IMR-90 (cell line): ENCODE measurements at regions not wholly inside any gene's neighbourhood (a gene's known extent, or its start where the extent isn't known, plus 50 kb on each side); places are given as distances from the start of the nearest gene placed in this dataset.

Experiments used
- ATAC-seq: fragments of 200-7000 bp; cut with Tn5 transposase; 2 replicates; pipeline ENCODE4 v1.9.1; 2020; ENCODE audit warnings: low read depth, mild to moderate bottlenecking, moderate library complexity
- BruUV-seq: library from RNA; stranded (reverse); fragments of 400-500 nt; replicated peaks from 2 replicates; lab custom pipeline; 2021; lab: Mats Ljungman, UMichigan
- CTCF ChIA-PET: fragments of 300-600 bp; formaldehyde crosslinking; extraction: SDS; loops from one replicate; lab custom pipeline; 2021; ENCODE audit warnings: antibody characterized with exemption; lab: Yijun Ruan, JAX
- POLR2A ChIA-PET: fragments of 300-600 bp; sonication (Branson Sonifier 250); formaldehyde crosslinking; loops from one replicate; lab custom pipeline; 2022; ENCODE audit warnings: antibody characterized with exemption; ENCODE audit not compliant: unreplicated experiment; lab: Charles Lee
- DNase-seq: peaks from one replicate; pipeline ENCODE4 v3.0.0; 2013
- H2AFZ ChIP-seq: replicated peaks from 2 replicates; pipeline ENCODE3; 2013; ENCODE audit warnings: low read length, mild to moderate bottlenecking; ENCODE audit not compliant: poor library complexity
- H2AK5ac ChIP-seq: 2 replicates; pipeline ENCODE4 v1.6.1; 2013; ENCODE audit warnings: low read depth, low read length, inconsistent platforms
- H2AK9ac ChIP-seq: replicated peaks from 2 replicates; pipeline ENCODE3; 2013; ENCODE audit warnings: mild to moderate bottlenecking, low read depth, low read length, moderate library complexity; ENCODE audit not compliant: poor library complexity
- H2BK120ac ChIP-seq: 2 replicates; pipeline ENCODE4 v1.6.1; 2013; ENCODE audit warnings: low read depth, low read length, inconsistent platforms
- H2BK15ac ChIP-seq: 3 replicates; pipeline ENCODE4 v1.6.1; 2013; ENCODE audit warnings: low read depth, low read length, inconsistent platforms
- H2BK20ac ChIP-seq: 2 replicates; pipeline ENCODE4 v1.6.1; 2013; ENCODE audit warnings: low read depth, mild to moderate bottlenecking, inconsistent platforms, low read length, moderate library complexity
- H2BK5ac ChIP-seq: 2 replicates; pipeline ENCODE4 v1.6.1; 2013; ENCODE audit warnings: mild to moderate bottlenecking, low read depth, low read length, inconsistent platforms; ENCODE audit not compliant: poor library complexity, severe bottlenecking
- H3K14ac ChIP-seq: replicated peaks from 2 replicates; pipeline ENCODE4 v1.6.1; 2013; ENCODE audit warnings: low read depth, low read length, inconsistent platforms
- H3K18ac ChIP-seq: 2 replicates; pipeline ENCODE4 v1.6.1; 2013; ENCODE audit warnings: low read depth, low read length, control low read depth
- H3K23ac ChIP-seq: 2 replicates; pipeline ENCODE4 v1.6.1; 2013; ENCODE audit warnings: low read depth, low read length, inconsistent platforms
- H3K27ac ChIP-seq: 2 replicates; pipeline ENCODE4 v1.5.1; 2013; ENCODE audit warnings: mild to moderate bottlenecking, control low read depth, low read length; ENCODE audit not compliant: insufficient read depth
- H3K27me3 ChIP-seq: 2 replicates; pipeline ENCODE4 v1.6.1; 2013; ENCODE audit warnings: low read length; ENCODE audit not compliant: control insufficient read depth, insufficient read depth
- H3K36me3 ChIP-seq: 2 replicates; pipeline ENCODE4 v1.6.1; 2013; ENCODE audit warnings: low read length, mixed read lengths; ENCODE audit not compliant: control insufficient read depth, insufficient read depth
- H3K4ac ChIP-seq: 2 replicates; pipeline ENCODE4 v1.6.1; 2013; ENCODE audit warnings: low read depth, low read length, inconsistent platforms
- H3K4me1 ChIP-seq: 2 replicates; pipeline ENCODE4 v1.6.1; 2013; ENCODE audit warnings: low read length, mixed read lengths; ENCODE audit not compliant: control insufficient read depth, insufficient read depth
- H3K4me2 ChIP-seq: 2 replicates; pipeline ENCODE4 v1.6.1; 2013; ENCODE audit warnings: low read depth, mild to moderate bottlenecking, control low read depth, low read length, moderate library complexity
- H3K4me3 ChIP-seq: 2 replicates; pipeline ENCODE4 v1.5.1; 2013; ENCODE audit warnings: low read depth, mild to moderate bottlenecking, control low read depth, low read length, moderate library complexity; ENCODE audit not compliant: insufficient read depth
- H3K56ac ChIP-seq: 2 replicates; pipeline ENCODE4 v1.6.1; 2013; ENCODE audit warnings: low read length, inconsistent platforms; ENCODE audit not compliant: insufficient read depth; ENCODE audit errors: extremely low read depth
- H3K79me1 ChIP-seq, 2 experiments: 2 replicates each; pipeline ENCODE4 v1.6.1; 2013; ENCODE audit warnings: low read length in 2 of 2, inconsistent platforms in 1 of 2, low read depth in 1 of 2
- H3K9ac ChIP-seq: 2 replicates; pipeline ENCODE4 v1.6.1; 2013; ENCODE audit warnings: low read depth, low read length, control low read depth
- H3K9me1 ChIP-seq: 2 replicates; pipeline ENCODE4 v1.6.1; 2013; ENCODE audit warnings: low read length, inconsistent platforms; ENCODE audit not compliant: insufficient read depth
- H3K9me3 ChIP-seq: 2 replicates; pipeline ENCODE4 v1.6.1; 2013; ENCODE audit warnings: low read length; ENCODE audit not compliant: control insufficient read depth, insufficient read depth
- H4K20me1 ChIP-seq: 2 replicates; pipeline ENCODE4 v1.6.1; 2013; ENCODE audit warnings: low read length, inconsistent platforms; ENCODE audit not compliant: insufficient read depth
- H4K5ac ChIP-seq: 2 replicates; pipeline ENCODE4 v1.6.1; 2013; ENCODE audit warnings: mild to moderate bottlenecking, low read depth, low read length, control low read depth
- H4K8ac ChIP-seq, 2 experiments: 2 replicates each; pipeline ENCODE4 v1.6.1; 2013; ENCODE audit warnings: low read depth in 2 of 2, low read length in 2 of 2, control low read depth in 1 of 2, inconsistent platforms in 1 of 2
- H4K91ac ChIP-seq: 2 replicates; pipeline ENCODE4 v1.6.1; 2013; ENCODE audit warnings: low read depth, low read length, inconsistent platforms; ENCODE audit not compliant: insufficient read depth
- BHLHE40 ChIP-seq: fragments of 150-350 bp; IDR thresholded peaks from 2 replicates; pipeline ENCODE4 v1.6.1; 2016; ENCODE audit warnings: mild to moderate bottlenecking, low read depth, low read length
- CEBPB ChIP-seq: IDR thresholded peaks from 2 replicates; pipeline ENCODE4 v1.6.1; 2012; ENCODE audit warnings: low read depth, low read length, improper control_type of control experiment
- CHD1 ChIP-seq: IDR thresholded peaks from 2 replicates; pipeline ENCODE4 v1.6.1; 2012; ENCODE audit warnings: low read depth, low read length, improper control_type of control experiment
- CTCF ChIP-seq: conservative IDR thresholded peaks from 2 replicates; pipeline ENCODE4 v1.5.1; 2012; ENCODE audit warnings: mild to moderate bottlenecking, low read depth, low read length, improper control_type of control experiment
- FOS ChIP-seq: fragments of 150-350 bp; IDR thresholded peaks from 2 replicates; pipeline ENCODE4 v1.6.1; 2016; ENCODE audit warnings: low read depth, low read length
- MAZ ChIP-seq: IDR thresholded peaks from 2 replicates; pipeline ENCODE4 v1.6.1; 2012; ENCODE audit warnings: low read depth, mild to moderate bottlenecking, low read length, improper control_type of control experiment, moderate library complexity, borderline replicate concordance
- MXI1 ChIP-seq: IDR thresholded peaks from 2 replicates; pipeline ENCODE4 v1.6.1; 2012; ENCODE audit warnings: low read depth, mild to moderate bottlenecking, low read length, moderate library complexity, borderline replicate concordance
- NFE2L2 ChIP-seq: fragments of 150-350 bp; IDR thresholded peaks from 2 replicates; pipeline ENCODE4 v1.6.1; 2016; ENCODE audit warnings: low read depth, mild to moderate bottlenecking, low read length
- POLR2A ChIP-seq: IDR thresholded peaks from 2 replicates; pipeline ENCODE4 v1.6.1; 2012; ENCODE audit warnings: mild to moderate bottlenecking, low read depth, low read length
- RAD21 ChIP-seq: IDR thresholded peaks from 2 replicates; pipeline ENCODE4 v1.6.1; 2012; ENCODE audit warnings: low read length, improper control_type of control experiment
- RCOR1 ChIP-seq: IDR thresholded peaks from 2 replicates; pipeline ENCODE4 v1.6.1; 2012; ENCODE audit warnings: mild to moderate bottlenecking, low read length, improper control_type of control experiment; ENCODE audit not compliant: insufficient replicate concordance
- RFX5 ChIP-seq: IDR thresholded peaks from 2 replicates; pipeline ENCODE4 v1.8.0; 2012; ENCODE audit warnings: low read depth, mild to moderate bottlenecking, low read length, moderate library complexity
- SMC3 ChIP-seq: fragments of 150-350 bp; IDR thresholded peaks from 2 replicates; pipeline ENCODE4 v1.6.1; 2016; ENCODE audit warnings: low read depth, mild to moderate bottlenecking, antibody characterized with exemption, low read length, moderate library complexity
- USF2 ChIP-seq: fragments of 150-350 bp; IDR thresholded peaks from 2 replicates; pipeline ENCODE4 v1.6.1; 2017; ENCODE audit warnings: mild to moderate bottlenecking, antibody characterized with exemption, low read length, low read depth
- WGBS, 2 experiments: methylation state at CpG; one replicate each; pipeline versions ENCODE4 v1.1.5 to v1.1.7; 2013; ENCODE audit warnings: missing lambda C conversion rate in 2 of 2; ENCODE audit not compliant: insufficient read length in 1 of 2; ENCODE audit errors: extremely low coverage in 2 of 2; 5-methylcytosine and 5-hydroxymethylcytosine counted together
- dilution Hi-C: fragments of 300-500 bp; cut with HindIII; formaldehyde crosslinking; loops from one replicate; pipeline ENCODE4 v1.14.3; 2018; ENCODE audit warnings: low sequenced_read_pairs; ENCODE audit not compliant: unreplicated experiment
- in situ Hi-C: fragments of 300-500 bp; cut with MboI; formaldehyde crosslinking; loops from 3 replicates; pipeline ENCODE4 v1.14.3; 2019; ENCODE audit warnings: low sequenced_read_pairs, inconsistent platforms, mixed read lengths
- intact Hi-C: fragments of 100-400 bp; cut with micrococcal nuclease; formaldehyde crosslinking; loops from 2 replicates; pipeline ENCODE4 v1.10.0; 2022
- TF ChIP-seq, protein P1 (sequence below): fragments of 150-350 bp; IDR thresholded peaks from 2 replicates; pipeline ENCODE4 v1.6.1; 2016; ENCODE audit warnings: low read depth, mild to moderate bottlenecking, low read length, moderate library complexity, borderline replicate concordance

DNA sequence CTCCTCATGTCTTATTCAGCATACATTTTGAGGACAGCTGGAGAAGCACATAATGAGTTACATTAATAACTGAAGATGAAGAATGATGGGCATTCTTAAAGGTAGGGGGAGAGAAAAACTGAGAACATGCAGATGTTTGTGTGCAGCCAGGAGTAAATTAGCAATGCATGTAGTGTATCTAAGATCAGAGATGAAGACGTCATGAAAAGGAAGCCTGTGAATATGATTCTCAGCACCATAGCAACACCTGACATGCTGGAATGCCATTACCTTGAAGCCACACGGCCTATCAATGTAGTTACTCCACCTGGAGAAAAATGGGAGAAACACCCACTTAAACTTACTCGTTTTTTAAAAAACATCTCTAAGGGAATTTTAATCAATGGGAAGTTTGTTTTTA, 607.1 kb downstream of the PTPRC start:
- Histone ChIP-seq H3K4ac (no peak overlapping the region), H2BK20ac (no peak overlapping the region), H3K9ac (no peak overlapping the region), H2BK5ac (no peak overlapping the region), H4K5ac (no peak overlapping the region), H3K56ac (no peak overlapping the region), H2BK120ac (no peak overlapping the region), H3K9me1 (0 out of 2 replicates have a peak, but pooled peaks cover 4% of the 10 kb centered on the region), H3K18ac (no peak overlapping the region), H3K4me2 (no peak overlapping the region), H3K23ac (no peak overlapping the region), H4K8ac (no peak overlapping the region), H4K20me1 (no peaks in the 10 kb centered on the region), H2BK15ac (no peak overlapping the region), H3K27me3 (no peaks in the 10 kb centered on the region), H3K4me1 (no peaks in the 10 kb centered on the region), H2AK9ac (no peak overlapping the region), H4K91ac (no peak overlapping the region), H3K14ac (no peak overlapping the region), H3K27ac (no peak overlapping the region), H2AFZ (no peak overlapping the region), H3K9me3 (no peaks in the 10 kb centered on the region), H3K4me3 (no peak overlapping the region), H3K79me1 (no peaks in the 10 kb centered on the region), H3K36me3 (no peaks in the 10 kb centered on the region), H2AK5ac (no peak overlapping the region)
- ATAC-seq (no peak), DNase-seq (no peak)
- TF ChIP-seq FOS: no peak
- no peak for TF ChIP-seq CTCF
- no peak for TF ChIP-seq MXI1
- TF ChIP-seq BHLHE40: no peak
- TF ChIP-seq CHD1: no peak
- TF ChIP-seq NFE2L2: no peak
- no peak for TF ChIP-seq RFX5
- no peak for TF ChIP-seq POLR2A
- TF ChIP-seq MAZ: no peak
- TF ChIP-seq USF2: no peak
- TF ChIP-seq, protein P1, sequence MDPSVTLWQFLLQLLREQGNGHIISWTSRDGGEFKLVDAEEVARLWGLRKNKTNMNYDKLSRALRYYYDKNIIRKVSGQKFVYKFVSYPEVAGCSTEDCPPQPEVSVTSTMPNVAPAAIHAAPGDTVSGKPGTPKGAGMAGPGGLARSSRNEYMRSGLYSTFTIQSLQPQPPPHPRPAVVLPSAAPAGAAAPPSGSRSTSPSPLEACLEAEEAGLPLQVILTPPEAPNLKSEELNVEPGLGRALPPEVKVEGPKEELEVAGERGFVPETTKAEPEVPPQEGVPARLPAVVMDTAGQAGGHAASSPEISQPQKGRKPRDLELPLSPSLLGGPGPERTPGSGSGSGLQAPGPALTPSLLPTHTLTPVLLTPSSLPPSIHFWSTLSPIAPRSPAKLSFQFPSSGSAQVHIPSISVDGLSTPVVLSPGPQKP: no peak
- no peak for TF ChIP-seq RCOR1
- TF ChIP-seq CEBPB: no peak
- TF ChIP-seq SMC3: no peak
- TF ChIP-seq RAD21: no peak
- POLR2A ChIA-PET: no interaction called here
- CTCF ChIA-PET: no interaction called here
- dilution Hi-C loops: no loop called here
- in situ Hi-C loops: no loop called here
- WGBS, 2 experiments: no CpG with 5 or more reads among the region's 3 CpGs
- intact Hi-C loops: loop anchor here (5.0 kb wide), 1 partner anchor 104 kb away; no protein-coding TSS in a partner anchor
- BruUV-seq: no TSS peak
